ENCODE measurements at regions not wholly inside any gene's neighbourhood (a gene's known extent, or its start where the extent isn't known, plus 50 kb on each side); places are given as distances from the start of the nearest gene placed in this dataset.

- no peak for DNase-seq (ENCODE audit: extremely low read depth in 1 of 4, low spot score in 3 of 4)
- no TSS peak for BruUV-seq (replicated peaks)
- FAIRE-seq = no peak
- in situ Hi-C loops (cut with MboI) (no loop called here), intact Hi-C loops (cut with micrococcal nuclease) (no loop called here)
- 0% methylated on average over 1 of the region's 1 CpG for WGBS (ENCODE audit: insufficient coverage, low coverage, missing lambda C conversion rate)
- H3K79me2 ChIP-seq (ENCODE audit: control insufficient read depth, insufficient read depth, low read length) = no peaks in the 10 kb centered on the region
- no peak overlapping the region for H3K4me3 ChIP-seq
- H3K9me1 ChIP-seq (ENCODE audit: control insufficient read depth, insufficient read depth, low read length) = no peaks in the 10 kb centered on the region
- H3K9me3 ChIP-seq (replicated peaks; ENCODE audit: control insufficient read depth, insufficient read depth, low read depth, low read length) = no peaks in the 10 kb centered on the region
- H3K4me1 ChIP-seq (replicated peaks in 1 of 2; ENCODE audit: control insufficient read depth in 2 of 2, insufficient read depth in 2 of 2, low read length in 2 of 2) = no peaks in the 10 kb centered on the region
- ChIA-PET POLR2A (no interaction called here), CTCF (ENCODE audit: low intra/inter-chr PET ratio) (no interaction called here)
- no peak for ATAC-seq
- H3K4me2 ChIP-seq (ENCODE audit: insufficient read depth, low read length) = no peak overlapping the region
- H3K36me3 ChIP-seq (ENCODE audit: control insufficient read depth, insufficient read depth, low read length) = no peaks in the 10 kb centered on the region
- H3K27ac ChIP-seq (ENCODE audit: extremely low read depth, low read depth, low read length) = no peak overlapping the region
- no peak overlapping the region for H2AFZ ChIP-seq (ENCODE audit: low read depth, low read length)
- H3K27me3 ChIP-seq (ENCODE audit: control insufficient read depth in 2 of 2, insufficient read depth in 2 of 2, low read length in 2 of 2) = no peaks in the 10 kb centered on the region
- H4K20me1 ChIP-seq (replicated peaks; ENCODE audit: control insufficient read depth, insufficient read depth, low read length) = no peaks in the 10 kb centered on the region
- no peak overlapping the region for H3K9ac ChIP-seq (ENCODE audit: insufficient read depth in 1 of 2, low read depth in 2 of 2, low read length in 2 of 2)
- TF ChIP-seq SREBF2 (CRISPR knock-in tag; IDR thresholded peaks at IDR 0.05) (no peak), EWSR1 (IDR thresholded peaks at IDR 0.05; ENCODE audit: borderline replicate concordance, low read depth, partially characterized antibody) (no peak), HBP1 (CRISPR knock-in tag; IDR thresholded peaks at IDR 0.05) (no peak), CBX2 (IDR thresholded peaks at IDR 0.05; ENCODE audit: insufficient read depth, low read length, poor library complexity, severe bottlenecking) (no peak), SREBF1 (IDR thresholded peaks at IDR 0.05; ENCODE audit: borderline replicate concordance, low read depth, low read length) (no peak), NR1H2 (CRISPR knock-in tag; IDR thresholded peaks at IDR 0.05) (no peak), ZNF436 (CRISPR knock-in tag; IDR thresholded peaks at IDR 0.05) (no peak), ZEB2 (IDR thresholded peaks at IDR 0.05) (no peak), NFRKB (IDR thresholded peaks at IDR 0.05; ENCODE audit: low read depth) (no peak), SMARCB1 (IDR thresholded peaks at IDR 0.05; ENCODE audit: insufficient read length, low read depth) (no peak), CEBPZ (IDR thresholded peaks at IDR 0.05; ENCODE audit: borderline replicate concordance, low read depth, low read length) (no peak), THRB (CRISPR knock-in tag; conservative IDR thresholded peaks at IDR 0.05) (no peak), FOSL1 (tag; conservative IDR thresholded peaks at IDR 0.05) (no peak), MCM7 (IDR thresholded peaks at IDR 0.05) (no peak), PCBP2 (IDR thresholded peaks at IDR 0.05; ENCODE audit: low read depth, low read length, poor library complexity, severe bottlenecking) (no peak), NONO (IDR thresholded peaks at IDR 0.05; ENCODE audit: low read depth in 2 of 2, low read length in 1 of 2) (no peak)
These were observed 287.7 kb upstream of the NXPH2 start for GRCh38 chr2:139067874-139068273.
